AG04450 (cell line): ENCODE measurements at regions not wholly inside any gene's neighbourhood (a gene's known extent, or its start where the extent isn't known, plus 50 kb on each side); places are given as distances from the start of the nearest gene placed in this dataset.

ENCODE experiments used
- CTCF ChIA-PET: fragments of 300-600, 350-600 bp; formaldehyde crosslinking; extraction: SDS; loops from one replicate; lab custom pipeline; 2022; ENCODE audit warnings: antibody characterized with exemption, inconsistent platforms; lab: Charles Lee
- POLR2A ChIA-PET: fragments of 350-600 bp; formaldehyde crosslinking; extraction: SDS; loops from one replicate; lab custom pipeline; 2021; ENCODE audit warnings: antibody characterized with exemption, inconsistent platforms; lab: Yijun Ruan, JAX
- DNase-seq: peaks from one replicate; pipeline ENCODE4 v3.0.0-alpha.2; 2011; ENCODE audit warnings: low read depth, low spot score
- H3K27ac ChIP-seq: one replicate; pipeline ENCODE4 v1.5.1; 2012; ENCODE audit warnings: low read depth, low read length, control low read depth
- H3K27me3 ChIP-seq: one replicate; pipeline ENCODE4 v1.6.0; 2012; ENCODE audit warnings: low read length; ENCODE audit not compliant: control insufficient read depth, insufficient read depth
- H3K4me3 ChIP-seq: 2 replicates; pipeline ENCODE4 v1.5.1; 2011; ENCODE audit warnings: mild to moderate bottlenecking, low read depth, low read length, control low read depth
- H3K9me3 ChIP-seq: 2 replicates; pipeline ENCODE4 v1.5.1; 2012; ENCODE audit warnings: low read length; ENCODE audit not compliant: control insufficient read depth, insufficient read depth
- TF ChIP-seq, protein P1 (sequence below): IDR thresholded peaks from 2 replicates; pipeline ENCODE4 v1.5.1; 2011; ENCODE audit warnings: low read depth, low read length, control low read depth, inconsistent platforms

GRCh38 chr2:108076527-108076926 lies 90.2 kb downstream of the SLC5A7 start:
- Histone ChIP-seq H3K27ac (no peak overlapping the region), H3K27me3 (no peaks in the 10 kb centered on the region), H3K9me3 (no peaks in the 10 kb centered on the region), H3K4me3 (no peak overlapping the region)
- no peak for DNase-seq
- TF ChIP-seq, protein P1, sequence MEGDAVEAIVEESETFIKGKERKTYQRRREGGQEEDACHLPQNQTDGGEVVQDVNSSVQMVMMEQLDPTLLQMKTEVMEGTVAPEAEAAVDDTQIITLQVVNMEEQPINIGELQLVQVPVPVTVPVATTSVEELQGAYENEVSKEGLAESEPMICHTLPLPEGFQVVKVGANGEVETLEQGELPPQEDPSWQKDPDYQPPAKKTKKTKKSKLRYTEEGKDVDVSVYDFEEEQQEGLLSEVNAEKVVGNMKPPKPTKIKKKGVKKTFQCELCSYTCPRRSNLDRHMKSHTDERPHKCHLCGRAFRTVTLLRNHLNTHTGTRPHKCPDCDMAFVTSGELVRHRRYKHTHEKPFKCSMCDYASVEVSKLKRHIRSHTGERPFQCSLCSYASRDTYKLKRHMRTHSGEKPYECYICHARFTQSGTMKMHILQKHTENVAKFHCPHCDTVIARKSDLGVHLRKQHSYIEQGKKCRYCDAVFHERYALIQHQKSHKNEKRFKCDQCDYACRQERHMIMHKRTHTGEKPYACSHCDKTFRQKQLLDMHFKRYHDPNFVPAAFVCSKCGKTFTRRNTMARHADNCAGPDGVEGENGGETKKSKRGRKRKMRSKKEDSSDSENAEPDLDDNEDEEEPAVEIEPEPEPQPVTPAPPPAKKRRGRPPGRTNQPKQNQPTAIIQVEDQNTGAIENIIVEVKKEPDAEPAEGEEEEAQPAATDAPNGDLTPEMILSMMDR, result no peak
- CTCF ChIA-PET, result no interaction called here
- POLR2A ChIA-PET, result no interaction called here

- POLR2A ChIA-PET, result no interaction called here
These were observed 93.4 kb downstream of the SLC5A7 start for GRCh38 chr2:108079736-108080135.

GRCh38 chr2:108080177-108080576 lies 93.9 kb downstream of the SLC5A7 start:
- TF ChIP-seq, protein P1, result no peak
- CTCF ChIA-PET, result no interaction called here
- Histone ChIP-seq H3K27ac (no peak overlapping the region), H3K9me3 (no peaks in the 10 kb centered on the region), H3K27me3 (no peaks in the 10 kb centered on the region), H3K4me3 (no peak overlapping the region)
- POLR2A ChIA-PET, result no interaction called here
- DNase-seq, result no peak

More at GRCh38 chr2:108079736-108080135, 93.4 kb downstream of the SLC5A7 start:
- H3K9me3 ChIP-seq, result no peaks in the 10 kb centered on the region
- TF ChIP-seq, protein P1, result no peak
- H3K27ac ChIP-seq, result no peak overlapping the region
- H3K4me3 ChIP-seq, result no peak overlapping the region
- no peaks in the 10 kb centered on the region for H3K27me3 ChIP-seq
- CTCF ChIA-PET, result no interaction called here
- no peak for DNase-seq

GRCh38 chr2:108082978-108083377 lies 96.7 kb downstream of the SLC5A7 start:
- H3K27ac ChIP-seq, result no peak overlapping the region
- no peaks in the 10 kb centered on the region for H3K27me3 ChIP-seq
- ChIA-PET POLR2A (no interaction called here), CTCF (no interaction called here)
- no peak overlapping the region for H3K4me3 ChIP-seq
- TF ChIP-seq, protein P1, result no peak
- H3K9me3 ChIP-seq, result no peaks in the 10 kb centered on the region
- DNase-seq, result no peak

- CTCF ChIA-PET, result interaction anchor here (0.6 kb wide), 1 partner anchor 1416 kb away, joined by 4 read pairs; no protein-coding TSS in a partner anchor
- POLR2A ChIA-PET, result no interaction called here
- no peak overlapping the region for H3K4me3 ChIP-seq
- H3K27me3 ChIP-seq, result no peaks in the 10 kb centered on the region
- no peak overlapping the region for H3K27ac ChIP-seq
- DNase-seq, result no peak
- no peaks in the 10 kb centered on the region for H3K9me3 ChIP-seq
- TF ChIP-seq, protein P1, result no peak
These were observed 98.0 kb downstream of the SLC5A7 start for GRCh38 chr2:108084311-108084710.
